Fibroblast of lung (primary cell): ENCODE measurements at regions not wholly inside any gene's neighbourhood (a gene's known extent, or its start where the extent isn't known, plus 50 kb on each side); places are given as distances from the start of the nearest gene placed in this dataset.

Source experiments
- DNase-seq, 2 donors: peaks; one replicate each; pipeline versions ENCODE4 v3.0.0 to v3.0.0-alpha.2; 2010; ENCODE audit warnings: low read depth in 2 of 2
- H2AFZ ChIP-seq: 2 replicates; pipeline ENCODE4 v1.5.1; 2012; ENCODE audit warnings: low read length, control low read depth, inconsistent platforms
- H3K27ac ChIP-seq: 2 replicates; pipeline ENCODE4 v1.5.1; 2011; ENCODE audit warnings: low read length, control low read depth; ENCODE audit not compliant: insufficient read depth
- H3K27me3 ChIP-seq: 2 replicates; pipeline ENCODE4 v1.5.1; 2011; ENCODE audit warnings: mild to moderate bottlenecking, low read length; ENCODE audit not compliant: control insufficient read depth, insufficient read depth
- H3K36me3 ChIP-seq: 2 replicates; pipeline ENCODE4 v1.5.1; 2011; ENCODE audit warnings: low read length; ENCODE audit not compliant: control insufficient read depth, insufficient read depth
- H3K4me1 ChIP-seq: 2 replicates; pipeline ENCODE4 v1.5.1; 2011; ENCODE audit warnings: low read length; ENCODE audit not compliant: control insufficient read depth, insufficient read depth; ENCODE audit errors: extremely low read depth
- H3K4me2 ChIP-seq: 2 replicates; pipeline ENCODE4 v1.5.1; 2011; ENCODE audit warnings: low read length, control low read depth; ENCODE audit not compliant: insufficient read depth; ENCODE audit errors: extremely low read depth
- H3K4me3 ChIP-seq, 4 experiments: fragments of 200-600 bp in 1 of 4; sonication (generic) in 1 of 4; replicated peaks in 1 of 4; 2 replicates each; pipeline ENCODE4 v1.5.1; 2011 to 2016; ENCODE audit warnings: low read length in 4 of 4, low read depth in 3 of 4, mild to moderate bottlenecking in 3 of 4, control low read depth in 2 of 4, inconsistent platforms in 1 of 4, mixed read lengths in 1 of 4; ENCODE audit not compliant: insufficient read depth in 1 of 4; ENCODE audit errors: control extremely low read depth in 1 of 4
- H3K79me2 ChIP-seq: 2 replicates; pipeline ENCODE4 v1.5.1; 2012; ENCODE audit warnings: mild to moderate bottlenecking, low read length, inconsistent platforms; ENCODE audit not compliant: control insufficient read depth, insufficient read depth
- H3K9ac ChIP-seq: 2 replicates; pipeline ENCODE4 v1.5.1; 2011; ENCODE audit warnings: mild to moderate bottlenecking, low read length, control low read depth; ENCODE audit not compliant: insufficient read depth
- H3K9me3 ChIP-seq: 2 replicates; pipeline ENCODE4 v1.5.1; 2012; ENCODE audit warnings: low read depth, low read length; ENCODE audit not compliant: control insufficient read depth, insufficient read depth
- H4K20me1 ChIP-seq: 2 replicates; pipeline ENCODE4 v1.5.1; 2011; ENCODE audit warnings: low read length; ENCODE audit not compliant: control insufficient read depth, insufficient read depth; ENCODE audit errors: extremely low read depth
- EZH2 ChIP-seq: IDR thresholded peaks from 2 replicates; pipeline ENCODE4 v1.5.1; 2012; ENCODE audit warnings: low read length, control low read depth, mild to moderate bottlenecking; ENCODE audit errors: missing control alignments
- TF ChIP-seq, protein P1 (sequence below), 2 donors: IDR thresholded peaks in 1 of 2; conservative IDR thresholded peaks in 1 of 2; 1 replicate in 1 of 2; 2 replicates in 1 of 2; pipeline ENCODE4 v1.5.1; 2011 to 2012; ENCODE audit warnings: low read length in 2 of 2, control low read depth in 1 of 2, inconsistent platforms in 1 of 2, low read depth in 1 of 2, mild to moderate bottlenecking in 1 of 2

DNA sequence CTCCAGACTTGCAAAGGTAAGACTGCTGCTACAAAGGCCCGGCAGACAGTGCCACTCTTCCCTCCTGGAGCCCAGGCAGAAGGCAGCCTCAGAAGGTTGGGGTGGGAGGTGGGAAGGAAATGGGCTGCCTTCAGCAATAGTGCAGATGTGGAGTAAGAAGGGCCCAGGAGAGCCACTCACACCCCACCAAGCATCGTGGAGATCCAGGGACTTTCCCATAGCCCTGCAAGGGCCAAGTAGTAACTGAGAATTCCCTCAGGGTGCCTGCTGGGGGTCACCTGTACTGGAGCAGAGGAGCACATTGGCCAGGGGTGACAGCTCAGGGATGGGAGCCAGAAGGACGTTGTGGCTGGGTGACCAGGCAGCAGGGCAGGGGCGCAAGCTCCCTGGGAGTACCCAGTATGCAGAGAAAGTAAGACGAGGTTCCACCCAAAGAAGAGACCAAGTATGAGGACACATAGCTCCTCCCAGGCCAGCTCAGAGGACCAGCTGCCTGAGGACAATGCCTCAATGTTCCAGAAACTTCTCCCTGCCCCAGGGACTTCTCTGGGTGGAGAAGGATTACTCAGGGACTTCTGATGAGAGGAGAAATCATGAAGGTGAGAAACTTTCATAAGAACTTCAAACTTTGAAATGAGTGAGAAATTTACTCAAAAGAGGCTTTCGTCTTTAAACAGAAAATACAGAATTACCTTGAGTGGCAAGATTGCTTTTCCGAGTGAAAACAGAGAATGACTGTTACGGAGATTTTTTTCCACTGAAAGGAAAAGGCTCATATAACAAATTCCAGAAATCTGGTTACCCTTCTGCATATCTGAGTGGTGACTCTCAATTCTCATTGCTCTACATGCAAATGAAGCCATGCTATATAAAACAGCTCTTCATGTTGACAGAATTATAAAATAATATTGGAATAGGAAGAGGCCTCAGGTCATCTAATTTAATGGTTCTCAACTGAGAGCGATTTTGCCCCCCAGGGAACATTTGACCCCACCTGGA lies 87.9 kb upstream of the TRIO start:
- Histone ChIP-seq H3K4me1 (peaks cover 10% of the 10 kb centered on the region), H3K27ac (peak overlapping the region; percentile 10), H3K27me3 (no peaks in the 10 kb centered on the region), H3K9ac (no peak overlapping the region), H3K79me2 (no peaks in the 10 kb centered on the region), H2AFZ (no peak overlapping the region), H3K36me3 (no peaks in the 10 kb centered on the region), H4K20me1 (no peaks in the 10 kb centered on the region), H3K4me3 (no peak overlapping the region), H3K9me3 (no peaks in the 10 kb centered on the region), H3K4me2 (no peak overlapping the region)
- DNase-seq: peak; percentile 35 to 80
- no peak for TF ChIP-seq EZH2
- TF ChIP-seq, protein P1, sequence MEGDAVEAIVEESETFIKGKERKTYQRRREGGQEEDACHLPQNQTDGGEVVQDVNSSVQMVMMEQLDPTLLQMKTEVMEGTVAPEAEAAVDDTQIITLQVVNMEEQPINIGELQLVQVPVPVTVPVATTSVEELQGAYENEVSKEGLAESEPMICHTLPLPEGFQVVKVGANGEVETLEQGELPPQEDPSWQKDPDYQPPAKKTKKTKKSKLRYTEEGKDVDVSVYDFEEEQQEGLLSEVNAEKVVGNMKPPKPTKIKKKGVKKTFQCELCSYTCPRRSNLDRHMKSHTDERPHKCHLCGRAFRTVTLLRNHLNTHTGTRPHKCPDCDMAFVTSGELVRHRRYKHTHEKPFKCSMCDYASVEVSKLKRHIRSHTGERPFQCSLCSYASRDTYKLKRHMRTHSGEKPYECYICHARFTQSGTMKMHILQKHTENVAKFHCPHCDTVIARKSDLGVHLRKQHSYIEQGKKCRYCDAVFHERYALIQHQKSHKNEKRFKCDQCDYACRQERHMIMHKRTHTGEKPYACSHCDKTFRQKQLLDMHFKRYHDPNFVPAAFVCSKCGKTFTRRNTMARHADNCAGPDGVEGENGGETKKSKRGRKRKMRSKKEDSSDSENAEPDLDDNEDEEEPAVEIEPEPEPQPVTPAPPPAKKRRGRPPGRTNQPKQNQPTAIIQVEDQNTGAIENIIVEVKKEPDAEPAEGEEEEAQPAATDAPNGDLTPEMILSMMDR (conservative IDR thresholded peaks at IDR 0.05 in 1 of 2, IDR thresholded peaks at IDR 0.05 in 1 of 2; ENCODE audit: low read depth in 1 of 2, low read length in 2 of 2): no peak

DNA sequence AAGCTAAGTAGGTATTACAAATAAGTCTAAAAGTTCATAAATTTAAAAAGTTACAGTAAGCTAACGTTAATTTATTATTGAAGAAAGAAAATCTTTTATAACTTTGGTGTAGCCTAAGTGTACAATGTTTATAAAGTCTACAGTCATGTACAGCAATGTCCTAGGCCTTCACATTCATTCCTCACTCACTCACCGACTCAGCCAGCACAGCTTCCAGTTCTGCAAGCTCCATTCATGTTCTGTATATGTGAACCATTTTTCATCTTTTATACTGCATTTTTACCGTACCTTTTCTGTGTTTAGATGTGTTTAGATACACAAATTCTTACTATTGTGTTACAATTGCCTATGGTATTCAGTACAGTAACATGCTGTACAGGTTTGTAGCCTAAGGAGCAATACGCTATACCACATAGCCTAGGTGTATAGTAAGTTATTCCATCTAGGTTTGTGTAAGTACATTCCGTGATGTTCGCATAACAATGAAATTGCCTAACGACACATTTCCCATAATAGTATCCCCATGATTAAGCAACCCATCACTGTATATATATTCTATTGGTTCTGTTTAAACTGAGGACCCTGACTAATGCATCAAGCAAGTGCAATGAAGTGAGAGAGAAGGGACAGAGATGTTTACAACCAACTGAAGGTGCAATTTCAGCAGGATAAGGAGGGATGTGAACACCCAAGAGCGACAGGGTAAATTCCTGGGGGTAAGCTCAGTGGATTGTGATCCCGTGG lies 88.9 kb upstream of the TRIO start:
- Histone ChIP-seq H3K4me1 (peaks cover 10% of the 10 kb centered on the region), H3K4me2 (no peak overlapping the region), H4K20me1 (no peaks in the 10 kb centered on the region), H3K4me3 (no peak overlapping the region), H3K27me3 (no peaks in the 10 kb centered on the region), H3K9ac (no peak overlapping the region), H3K27ac (no peak overlapping the region), H3K36me3 (no peaks in the 10 kb centered on the region), H3K9me3 (no peaks in the 10 kb centered on the region), H2AFZ (no peak overlapping the region), H3K79me2 (no peaks in the 10 kb centered on the region)
- TF ChIP-seq EZH2: no peak
- TF ChIP-seq, protein P1 (conservative IDR thresholded peaks at IDR 0.05 in 1 of 2, IDR thresholded peaks at IDR 0.05 in 1 of 2; ENCODE audit: low read depth in 1 of 2, low read length in 2 of 2): no peak
- peak; percentile 27 to 34 for DNase-seq

DNA sequence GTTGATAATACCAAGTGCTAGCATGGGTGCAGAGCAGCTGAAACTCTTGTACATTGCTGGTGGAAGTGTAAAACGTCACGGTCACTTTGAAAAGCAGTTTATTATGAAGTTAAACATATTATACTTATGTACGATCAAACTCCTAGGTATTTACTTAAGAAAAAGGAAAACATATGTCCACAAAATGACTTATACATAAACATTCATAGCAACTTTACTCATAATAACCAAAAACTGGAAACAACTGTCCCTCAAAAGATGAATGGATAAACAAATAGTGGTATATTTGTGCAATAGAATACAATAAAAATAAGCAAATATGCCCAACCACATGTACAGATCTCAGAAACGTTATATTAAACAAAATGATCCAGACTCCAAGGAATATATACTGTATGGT lies 92.3 kb upstream of the TRIO start:
- no peaks in the 10 kb centered on the region for H3K36me3 ChIP-seq
- TF ChIP-seq, protein P1 (conservative IDR thresholded peaks at IDR 0.05 in 1 of 2, IDR thresholded peaks at IDR 0.05 in 1 of 2; ENCODE audit: low read depth in 1 of 2, low read length in 2 of 2): no peak
- no peak for TF ChIP-seq EZH2
- peaks cover 10% of the 10 kb centered on the region for H3K4me1 ChIP-seq
- no peak overlapping the region for H3K27ac ChIP-seq
- no peak overlapping the region for H2AFZ ChIP-seq
- peak overlapping the region; percentile 5 for H3K4me2 ChIP-seq
- H3K4me3 ChIP-seq: no peak overlapping the region
- no peaks in the 10 kb centered on the region for H3K9me3 ChIP-seq
- DNase-seq: peak in 1 of 2 donors; percentile 73
- H4K20me1 ChIP-seq: no peaks in the 10 kb centered on the region
- H3K9ac ChIP-seq: no peak overlapping the region
- no peaks in the 10 kb centered on the region for H3K79me2 ChIP-seq
- no peaks in the 10 kb centered on the region for H3K27me3 ChIP-seq
